ENCODE measurements at regions not wholly inside any gene's neighbourhood (a gene's known extent, or its start where the extent isn't known, plus 50 kb on each side); places are given as distances from the start of the nearest gene placed in this dataset.

DNA sequence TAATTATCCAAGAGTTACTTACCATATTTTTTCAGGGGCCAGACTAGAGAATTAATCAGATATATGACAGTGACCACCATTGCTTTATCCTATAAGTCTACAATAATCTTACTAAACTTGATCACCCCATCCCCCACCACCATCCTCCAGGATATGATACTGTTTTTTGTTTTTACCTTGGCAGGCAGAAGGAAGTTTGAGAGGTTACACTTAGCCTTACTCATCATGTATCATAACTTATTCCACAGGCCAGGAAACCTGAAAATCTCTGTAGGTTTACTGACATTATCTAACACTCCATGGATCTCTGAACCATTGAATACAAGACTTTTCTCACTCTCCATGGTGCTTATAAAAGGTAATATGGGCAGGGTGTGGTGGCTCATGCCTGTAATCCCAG is 602.7 kb downstream of the KCNJ3 start:
- intact Hi-C loops (cut with DNase I) = no loop called here
- TF ChIP-seq CTCF (IDR thresholded peaks at IDR 0.05) = no peak
- no peak for TF ChIP-seq POLR2A (IDR thresholded peaks at IDR 0.05)

GRCh38 chr2:155298001-155298400 is 599.5 kb downstream of the KCNJ3 start:
- no peak for ATAC-seq
- DNase-seq = no peak
- no peaks in the 10 kb centered on the region for H3K36me3 ChIP-seq
- intact Hi-C loops (cut with DNase I) = no loop called here
- H3K27ac ChIP-seq = no peak overlapping the region
- H3K27me3 ChIP-seq = no peaks in the 10 kb centered on the region
- TF ChIP-seq POLR2A (IDR thresholded peaks at IDR 0.05) (no peak), CTCF (IDR thresholded peaks at IDR 0.05) (no peak)
- no peak overlapping the region for H3K4me3 ChIP-seq
- 22% methylated on average over 1 of the region's 1 CpG for WGBS (ENCODE audit: insufficient coverage, low coverage, low lambda C conversion rate, missing lambda C conversion rate)
- H3K4me1 ChIP-seq = no peaks in the 10 kb centered on the region
- no peaks in the 10 kb centered on the region for H3K9me3 ChIP-seq

More for the DNA sequence above, 602.7 kb downstream of the KCNJ3 start:
- Histone ChIP-seq H3K27me3 (no peaks in the 10 kb centered on the region), H3K4me1 (no peaks in the 10 kb centered on the region), H3K36me3 (no peaks in the 10 kb centered on the region), H3K9me3 (no peaks in the 10 kb centered on the region), H3K27ac (no peak overlapping the region), H3K4me3 (no peak overlapping the region)
- no peak for ATAC-seq
- no peak for DNase-seq

DNA sequence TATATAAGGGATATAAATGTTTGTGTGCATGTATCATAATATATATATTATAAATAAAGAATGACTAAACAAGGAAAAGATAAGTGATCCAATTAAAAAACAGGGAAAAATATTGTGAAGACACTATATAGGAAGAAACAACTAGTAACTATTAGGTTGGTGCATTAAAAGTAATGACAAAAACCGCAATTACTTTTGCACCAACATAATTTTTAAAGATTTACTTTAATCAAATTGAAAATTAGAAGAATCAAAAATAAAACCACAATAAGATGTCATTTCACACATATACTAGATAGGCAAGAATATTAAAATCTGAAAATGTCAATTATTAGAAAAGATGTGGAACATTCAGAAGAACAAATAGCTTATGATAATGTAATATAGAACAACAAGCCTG is 595.9 kb downstream of the KCNJ3 start:
- ATAC-seq (no peak), DNase-seq (no peak)
- no peak for TF ChIP-seq CTCF (IDR thresholded peaks at IDR 0.05)
- H3K9me3 ChIP-seq = no peaks in the 10 kb centered on the region
- no peak overlapping the region for H3K27ac ChIP-seq
- no peak overlapping the region for H3K4me3 ChIP-seq
- H3K4me1 ChIP-seq = no peaks in the 10 kb centered on the region
- H3K27me3 ChIP-seq = no peaks in the 10 kb centered on the region
- WGBS (ENCODE audit: insufficient coverage, low coverage, low lambda C conversion rate, missing lambda C conversion rate) = 33% methylated on average over 1 of the region's 1 CpG
- no peaks in the 10 kb centered on the region for H3K36me3 ChIP-seq
- intact Hi-C loops (cut with DNase I) = no loop called here

GRCh38 chr2:155281907-155282306 is 583.4 kb downstream of the KCNJ3 start:
- no peaks in the 10 kb centered on the region for H3K36me3 ChIP-seq
- TF ChIP-seq CTCF (IDR thresholded peaks at IDR 0.05) (no peak), POLR2A (IDR thresholded peaks at IDR 0.05) (no peak)
- WGBS (ENCODE audit: insufficient coverage, low coverage, low lambda C conversion rate, missing lambda C conversion rate) = no CpG with 5 or more reads among the region's 7 CpGs

DNA sequence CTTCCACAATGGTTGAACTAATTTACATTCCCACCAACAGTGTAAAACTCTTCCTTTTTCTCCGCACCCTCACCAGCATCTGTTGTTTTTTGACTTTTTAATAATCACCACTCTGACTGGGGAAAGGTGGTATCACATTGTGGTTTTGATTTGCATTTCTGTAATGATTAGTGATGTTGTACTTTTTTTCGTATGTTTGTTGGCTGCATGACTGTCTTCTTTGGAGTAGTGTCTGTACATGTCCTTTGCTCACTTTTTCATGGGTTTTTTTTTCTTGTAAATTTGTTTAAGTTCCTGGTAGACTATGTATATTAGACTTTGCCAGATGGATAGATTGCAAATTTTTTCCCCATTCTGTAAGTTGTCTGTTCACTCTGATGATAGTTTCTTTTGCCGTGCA is 574.8 kb downstream of the KCNJ3 start:
- WGBS (ENCODE audit: insufficient coverage, low coverage, low lambda C conversion rate, missing lambda C conversion rate) = 68% methylated on average over 3 of the region's 3 CpGs
- intact Hi-C loops (cut with DNase I) = no loop called here
- DNase-seq (no peak), ATAC-seq (no peak)
- H3K4me1 ChIP-seq = no peaks in the 10 kb centered on the region
- peaks cover 0 to 3% (median 0%) of the 10 kb centered on the region in 4 donors for H3K9me3 ChIP-seq
- no peak overlapping the region for H3K4me3 ChIP-seq
- H3K36me3 ChIP-seq = no peaks in the 10 kb centered on the region
- no peaks in the 10 kb centered on the region for H3K27me3 ChIP-seq
- TF ChIP-seq POLR2A (IDR thresholded peaks at IDR 0.05) (no peak), CTCF (IDR thresholded peaks at IDR 0.05) (no peak)
- no peak overlapping the region for H3K27ac ChIP-seq

More at GRCh38 chr2:155281907-155282306, 583.4 kb downstream of the KCNJ3 start:
- Histone ChIP-seq H3K27ac (no peak overlapping the region), H3K4me3 (no peak overlapping the region), H3K4me1 (no peaks in the 10 kb centered on the region), H3K27me3 (no peaks in the 10 kb centered on the region), H3K9me3 (no peaks in the 10 kb centered on the region)
- intact Hi-C loops (cut with DNase I) = no loop called here
- ATAC-seq (no peak), DNase-seq (no peak)

Data from right lobe of liver (tissue), 6 donors.